ENCODE measurements at regions not wholly inside any gene's neighbourhood (a gene's known extent, or its start where the extent isn't known, plus 50 kb on each side); places are given as distances from the start of the nearest gene placed in this dataset.

DNA sequence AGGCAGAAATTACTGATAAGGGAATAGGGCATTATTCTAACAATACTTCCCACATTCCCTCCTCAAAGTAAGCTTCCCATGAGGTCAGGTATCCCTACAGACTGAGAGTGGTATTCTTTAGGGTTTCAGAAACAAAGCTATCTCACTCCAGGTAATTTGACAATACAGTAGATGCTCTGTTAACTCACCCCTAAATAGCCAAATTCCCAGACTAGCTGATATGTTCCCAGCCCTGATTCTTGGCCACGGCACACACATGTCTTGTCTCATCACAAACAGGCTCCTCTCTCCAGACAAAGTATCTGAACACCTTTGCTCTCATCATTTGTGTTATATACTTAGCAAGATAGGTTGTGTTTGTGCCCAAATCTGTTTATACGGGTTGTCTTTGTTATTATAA lies 139.9 kb downstream of the ZNF608 start:
- intact Hi-C loops (cut with DNase I), result no loop called here
- WGBS, 2 donors, result 90 to 97% methylated on average over 2 of the region's 2 CpGs
- no peaks in the 10 kb centered on the region for H3K9me3 ChIP-seq
- no peak for DNase-seq
- TF ChIP-seq POLR2A (IDR thresholded peaks at IDR 0.05), result no peak
- no peak for TF ChIP-seq CTCF (IDR thresholded peaks at IDR 0.05)
- H3K36me3 ChIP-seq, result no peaks in the 10 kb centered on the region
- H3K27me3 ChIP-seq, result no peaks in the 10 kb centered on the region
- peaks cover 26 to 29% of the 10 kb centered on the region in 2 donors for H3K4me1 ChIP-seq
- peak overlapping the region in 1 of 3 donors; percentile 40 for H3K27ac ChIP-seq
- no peak overlapping the region for H3K4me3 ChIP-seq (replicated peaks in 1 of 3)

GRCh38 chr5:124606093-124606492 lies 140.3 kb downstream of the ZNF608 start:
- WGBS, 2 donors, result 83 to 87% methylated on average over 2 of the region's 2 CpGs
- no peak overlapping the region for H3K4me3 ChIP-seq (replicated peaks in 1 of 3)
- H3K27ac ChIP-seq, result peak overlapping the region in 1 of 3 donors; percentile 40
- DNase-seq, result no peak
- intact Hi-C loops (cut with DNase I), result no loop called here
- peaks cover 26 to 29% of the 10 kb centered on the region in 2 donors for H3K4me1 ChIP-seq
- no peaks in the 10 kb centered on the region for H3K9me3 ChIP-seq
- TF ChIP-seq CTCF (IDR thresholded peaks at IDR 0.05) (no peak), POLR2A (IDR thresholded peaks at IDR 0.05) (no peak)
- H3K36me3 ChIP-seq, result no peaks in the 10 kb centered on the region
- H3K27me3 ChIP-seq, result no peaks in the 10 kb centered on the region

GRCh38 chr5:124605541-124605940 lies 140.9 kb downstream of the ZNF608 start:
- DNase-seq, result peak; percentile 16 to 21
- Histone ChIP-seq H3K4me1 (peaks cover 32% of the 10 kb centered on the region in 2 donors), H3K9me3 (no peaks in the 10 kb centered on the region), H3K27me3 (no peaks in the 10 kb centered on the region), H3K27ac (peak overlapping the region in 1 of 3 donors; percentile 40), H3K4me3 (replicated peaks in 1 of 3) (no peak overlapping the region), H3K36me3 (no peaks in the 10 kb centered on the region)
- intact Hi-C loops (cut with DNase I), result no loop called here
- TF ChIP-seq CTCF (IDR thresholded peaks at IDR 0.05), result no peak
- TF ChIP-seq POLR2A (IDR thresholded peaks at IDR 0.05), result no peak
- WGBS, 2 donors, result 52 to 65% methylated on average over 4 of the region's 4 CpGs

GRCh38 chr5:124604419-124604818 lies 142.0 kb downstream of the ZNF608 start:
- Histone ChIP-seq H3K36me3 (no peaks in the 10 kb centered on the region), H3K9me3 (no peaks in the 10 kb centered on the region), H3K27ac (no peak overlapping the region), H3K4me3 (replicated peaks in 1 of 3) (no peak overlapping the region), H3K27me3 (no peaks in the 10 kb centered on the region), H3K4me1 (peaks cover 38 to 41% of the 10 kb centered on the region in 2 donors)
- no peak for TF ChIP-seq CTCF (IDR thresholded peaks at IDR 0.05)
- TF ChIP-seq POLR2A (IDR thresholded peaks at IDR 0.05), result no peak
- WGBS, 2 donors, result 73 to 84% methylated on average over 4 of the region's 4 CpGs
- intact Hi-C loops (cut with DNase I), result no loop called here
- DNase-seq, result no peak

DNA sequence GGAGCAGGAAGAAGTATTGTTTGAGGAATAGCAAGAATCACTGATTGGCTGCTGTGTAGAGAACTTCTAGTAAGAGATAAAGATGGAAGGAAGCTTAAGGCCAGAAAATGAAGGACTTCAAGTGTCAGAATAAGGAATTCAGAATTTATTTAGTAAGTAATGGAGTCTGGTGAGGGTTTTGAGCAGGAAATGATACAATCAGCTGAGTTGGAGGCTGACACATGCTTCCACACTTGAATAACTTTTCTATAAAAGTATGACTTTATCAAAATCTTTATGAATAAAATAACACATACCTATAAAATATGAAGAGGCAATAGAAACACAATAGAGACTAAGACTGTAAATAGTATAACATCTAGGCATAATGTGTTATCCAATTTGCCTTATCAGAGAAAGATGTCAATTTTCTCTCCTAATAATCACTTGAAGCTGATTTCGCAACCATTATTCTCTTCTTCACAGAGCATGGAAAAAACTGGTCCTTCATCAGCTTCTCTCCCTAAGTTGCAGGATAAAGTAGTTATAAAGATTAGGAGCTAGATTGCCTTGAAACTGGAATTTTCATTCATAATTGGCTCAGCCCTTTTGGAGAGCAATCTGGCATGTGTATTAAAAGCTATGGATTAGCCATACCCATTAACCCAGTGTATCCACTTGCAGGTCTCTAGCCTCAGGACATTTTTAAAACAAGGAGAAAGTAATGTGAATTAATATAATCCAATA lies 143.4 kb downstream of the ZNF608 start:
- TF ChIP-seq POLR2A (IDR thresholded peaks at IDR 0.05) (no peak), CTCF (IDR thresholded peaks at IDR 0.05) (no peak)
- Histone ChIP-seq H3K36me3 (no peaks in the 10 kb centered on the region), H3K4me3 (replicated peaks in 1 of 3) (no peak overlapping the region), H3K27me3 (no peaks in the 10 kb centered on the region), H3K9me3 (no peaks in the 10 kb centered on the region), H3K27ac (peak overlapping the region in 1 of 3 donors; percentile 41), H3K4me1 (peaks cover 48 to 52% of the 10 kb centered on the region in 2 donors)
- 94 to 95% methylated on average over 1 of the region's 1 CpG for WGBS, 2 donors
- intact Hi-C loops (cut with DNase I), result no loop called here
- no peak for DNase-seq

All from thyroid gland (tissue), 4 donors.